ENCODE measurements at regions not wholly inside any gene's neighbourhood (a gene's known extent, or its start where the extent isn't known, plus 50 kb on each side); places are given as distances from the start of the nearest gene placed in this dataset.
A peak's percentile ranks its signal among the peaks of the same experiment; 100 is the strongest.
"Not testable (repeated sequence)": the region's sequence is repeated elsewhere in the genome, so short reads cannot be mapped to it uniquely, and the experiment has no call there.

- no peak overlapping the region for H3K4me3 Mint-ChIP-seq (ENCODE audit: unreplicated experiment)
These were observed 561.8 kb downstream of the TOX3 start for GRCh38 chr16:51985126-51985525.

GRCh38 chr16:51984395-51984794 is 562.5 kb downstream of the TOX3 start:
- Mint-ChIP-seq H3K4me1 (ENCODE audit: low read depth, unreplicated experiment) (peaks cover 12% of the 10 kb centered on the region), H3K27ac (ENCODE audit: unreplicated experiment) (no peak overlapping the region), H3K9me3 (ENCODE audit: unreplicated experiment) (no peaks in the 10 kb centered on the region), H3K4me3 (ENCODE audit: unreplicated experiment) (no peak overlapping the region), H3K27me3 (ENCODE audit: unreplicated experiment) (peaks cover 2% of the 10 kb centered on the region), H3K36me3 (ENCODE audit: unreplicated experiment) (no peaks in the 10 kb centered on the region)
- DNase-seq: no peak
- no peak for TF ChIP-seq CTCF (IDR thresholded peaks at IDR 0.05; ENCODE audit: partially characterized antibody, unreplicated experiment)

More at GRCh38 chr16:51985126-51985525, 561.8 kb downstream of the TOX3 start:
- no peaks in the 10 kb centered on the region for H3K36me3 Mint-ChIP-seq (ENCODE audit: unreplicated experiment)
- no peak overlapping the region for H3K27ac Mint-ChIP-seq (ENCODE audit: unreplicated experiment)
- H3K27me3 Mint-ChIP-seq (ENCODE audit: unreplicated experiment): peaks cover 2% of the 10 kb centered on the region
- TF ChIP-seq CTCF (IDR thresholded peaks at IDR 0.05; ENCODE audit: partially characterized antibody, unreplicated experiment): no peak
- peaks cover 12% of the 10 kb centered on the region for H3K4me1 Mint-ChIP-seq (ENCODE audit: low read depth, unreplicated experiment)
- no peak for DNase-seq
- H3K9me3 Mint-ChIP-seq (ENCODE audit: unreplicated experiment): no peaks in the 10 kb centered on the region

- Mint-ChIP-seq H3K4me3 (ENCODE audit: unreplicated experiment) (no peak overlapping the region), H3K4me1 (ENCODE audit: low read depth, unreplicated experiment) (peaks cover 12% of the 10 kb centered on the region), H3K27ac (ENCODE audit: unreplicated experiment) (no peak overlapping the region), H3K9me3 (ENCODE audit: unreplicated experiment) (no peaks in the 10 kb centered on the region), H3K36me3 (ENCODE audit: unreplicated experiment) (no peaks in the 10 kb centered on the region), H3K27me3 (ENCODE audit: unreplicated experiment) (no peaks in the 10 kb centered on the region)
- TF ChIP-seq CTCF (IDR thresholded peaks at IDR 0.05; ENCODE audit: partially characterized antibody, unreplicated experiment): peak; percentile 87
- DNase-seq: peak; percentile 21
These were observed 563.9 kb downstream of the TOX3 start for GRCh38 chr16:51982715-51983680.

GRCh38 chr16:51981725-51982124 is 565.2 kb downstream of the TOX3 start:
- H3K27ac Mint-ChIP-seq (ENCODE audit: unreplicated experiment): no peak overlapping the region
- no peaks in the 10 kb centered on the region for H3K36me3 Mint-ChIP-seq (ENCODE audit: unreplicated experiment)
- no peaks in the 10 kb centered on the region for H3K9me3 Mint-ChIP-seq (ENCODE audit: unreplicated experiment)
- TF ChIP-seq CTCF (IDR thresholded peaks at IDR 0.05; ENCODE audit: partially characterized antibody, unreplicated experiment): no peak
- H3K4me3 Mint-ChIP-seq (ENCODE audit: unreplicated experiment): no peak overlapping the region
- no peak for DNase-seq
- H3K27me3 Mint-ChIP-seq (ENCODE audit: unreplicated experiment): no peaks in the 10 kb centered on the region
- H3K4me1 Mint-ChIP-seq (ENCODE audit: low read depth, unreplicated experiment): peaks cover 12% of the 10 kb centered on the region

- not testable (repeated sequence) for H3K27me3 Mint-ChIP-seq (ENCODE audit: unreplicated experiment); H3K9me3 Mint-ChIP-seq (ENCODE audit: unreplicated experiment); H3K27ac Mint-ChIP-seq (ENCODE audit: unreplicated experiment); H3K36me3 Mint-ChIP-seq (ENCODE audit: unreplicated experiment); H3K4me3 Mint-ChIP-seq (ENCODE audit: unreplicated experiment); DNase-seq
- peaks cover 11% of the 10 kb centered on the region for H3K4me1 Mint-ChIP-seq (ENCODE audit: low read depth, unreplicated experiment)
These were observed 569.4 kb downstream of the TOX3 start for GRCh38 chr16:51977506-51977905.

Measured in glutamatergic neuron (in vitro differentiated cells).